Keratinocyte (primary cell): ENCODE measurements at regions not wholly inside any gene's neighbourhood (a gene's known extent, or its start where the extent isn't known, plus 50 kb on each side); places are given as distances from the start of the nearest gene placed in this dataset.

Experiments used
- CTCF ChIP-seq, 3 experiments: IDR thresholded peaks in 1 of 3; conservative IDR thresholded peaks in 1 of 3; optimal IDR thresholded peaks in 1 of 3; 2 replicates in 2 of 3; 3 replicates in 1 of 3; pipeline versions ENCODE3 to v1.5.1; 2011; ENCODE audit warnings: low read length in 3 of 3, mild to moderate bottlenecking in 3 of 3, moderate library complexity in 2 of 3, control low read depth in 1 of 3, inconsistent platforms in 1 of 3; ENCODE audit not compliant: insufficient read depth in 2 of 3; ENCODE audit errors: extremely low read depth in 1 of 3
- EZH2 ChIP-seq: IDR thresholded peaks from one replicate; pipeline ENCODE4 v1.6.1; 2012; ENCODE audit warnings: inconsistent platforms, mild to moderate bottlenecking, low read length, moderate library complexity

- TF ChIP-seq CTCF (optimal IDR thresholded peaks at IDR 0.05 in 1 of 3, IDR thresholded peaks at IDR 0.05 in 1 of 3, conservative IDR thresholded peaks at IDR 0.05 in 1 of 3; ENCODE audit: extremely low read depth in 1 of 3, insufficient read depth in 2 of 3, low read length in 3 of 3) = no peak
- no peak for TF ChIP-seq EZH2
These were observed 143.1 kb downstream of the IRX2 start for GRCh38 chr5:2608391-2608790.
